HL-60 (cell line): ENCODE measurements at regions not wholly inside any gene's neighbourhood (a gene's known extent, or its start where the extent isn't known, plus 50 kb on each side); places are given as distances from the start of the nearest gene placed in this dataset.

Experiments
- DNase-seq, 2 experiments: peaks; one replicate each; pipeline ENCODE4 v3.0.0-alpha.2; 2010 to 2020; ENCODE audit warnings: low read depth in 1 of 2, low spot score in 1 of 2
- H3K27ac ChIP-seq: fragments of 250-450 bp; sonication (Bioruptor Pico); replicated peaks from 2 replicates; pipeline ENCODE4 v1.5.1; 2020; ENCODE audit warnings: mild to moderate bottlenecking, moderate library complexity
- H3K27me3 ChIP-seq: fragments of 250-450 bp; sonication (Bioruptor Pico); 2 replicates; pipeline ENCODE4 v1.5.1; 2021; ENCODE audit warnings: mild to moderate bottlenecking, moderate library complexity; ENCODE audit not compliant: insufficient read depth, poor library complexity, severe bottlenecking
- H3K4me3 ChIP-seq: replicated peaks from 2 replicates; pipeline ENCODE4 v1.5.1; 2011; ENCODE audit warnings: mild to moderate bottlenecking, control low read depth, low read length; ENCODE audit not compliant: insufficient read depth
- CTCF ChIP-seq: IDR thresholded peaks from one replicate; pipeline ENCODE4 v1.5.1; 2011; ENCODE audit warnings: low read length, control low read depth, inconsistent platforms; ENCODE audit not compliant: insufficient read depth
- GABPA ChIP-seq: IDR thresholded peaks from 2 replicates; pipeline ENCODE4 v1.6.1; 2012; ENCODE audit warnings: low read depth
- POLR2AphosphoS5 ChIP-seq: IDR thresholded peaks from 2 replicates; pipeline ENCODE4 v1.6.1; 2012; ENCODE audit warnings: low read depth
- REST ChIP-seq: IDR thresholded peaks from 2 replicates; pipeline ENCODE4 v1.6.1; 2012; ENCODE audit warnings: low read depth; ENCODE audit not compliant: insufficient replicate concordance
- SPI1 ChIP-seq: IDR thresholded peaks from 2 replicates; pipeline ENCODE4 v1.6.1; 2012; ENCODE audit warnings: low read depth, mild to moderate bottlenecking, borderline replicate concordance

- TF ChIP-seq GABPA (no peak), REST (no peak), SPI1 (no peak), POLR2AphosphoS5 (no peak), CTCF (no peak)
- H3K27ac ChIP-seq: no peak overlapping the region
- no peaks in the 10 kb centered on the region for H3K27me3 ChIP-seq
- no peak overlapping the region for H3K4me3 ChIP-seq
- no peak for DNase-seq
Observed at GRCh38 chr3:74049444-74049843, 424.7 kb upstream of the PDZRN3 start.

GRCh38 chr3:74048699-74049098 is 424.0 kb upstream of the PDZRN3 start:
- DNase-seq: no peak
- no peak overlapping the region for H3K27ac ChIP-seq
- no peaks in the 10 kb centered on the region for H3K27me3 ChIP-seq
- H3K4me3 ChIP-seq: no peak overlapping the region
- TF ChIP-seq SPI1: no peak

GRCh38 chr3:74045000-74045399 is 420.3 kb upstream of the PDZRN3 start:
- H3K27me3 ChIP-seq: no peaks in the 10 kb centered on the region
- TF ChIP-seq REST (no peak), GABPA (no peak), POLR2AphosphoS5 (no peak)
- no peak overlapping the region for H3K27ac ChIP-seq
- no peak for DNase-seq
- no peak overlapping the region for H3K4me3 ChIP-seq

GRCh38 chr3:74041068-74041675 is 416.4 kb upstream of the PDZRN3 start:
- no peak overlapping the region for H3K4me3 ChIP-seq
- no peak for TF ChIP-seq SPI1
- TF ChIP-seq REST: no peak
- TF ChIP-seq POLR2AphosphoS5: no peak
- DNase-seq: no peak
- no peaks in the 10 kb centered on the region for H3K27me3 ChIP-seq
- no peak overlapping the region for H3K27ac ChIP-seq

- no peak overlapping the region for H3K4me3 ChIP-seq
- TF ChIP-seq CTCF (no peak), POLR2AphosphoS5 (no peak), GABPA (no peak), SPI1 (no peak), REST (no peak)
- no peak for DNase-seq
- H3K27ac ChIP-seq: no peak overlapping the region
- no peaks in the 10 kb centered on the region for H3K27me3 ChIP-seq
Observed at GRCh38 chr3:74039105-74039504, 414.4 kb upstream of the PDZRN3 start.
